Naive thymus-derived CD4-positive, alpha-beta T cell (primary cell): ENCODE measurements at regions not wholly inside any gene's neighbourhood (a gene's known extent, or its start where the extent isn't known, plus 50 kb on each side); places are given as distances from the start of the nearest gene placed in this dataset.

ENCODE experiments used
- ATAC-seq: fragments of 150-1000 bp; cut with Tn5 transposase; 2 replicates; pipeline ENCODE4 v1.10.0; 2021; ENCODE audit warnings: mild to moderate bottlenecking, moderate library complexity
- CTCF ChIA-PET: fragments of 350-600 bp; sonication (Branson Sonifier 250); formaldehyde crosslinking; loops from one replicate; lab custom pipeline; 2021; ENCODE audit warnings: antibody characterized with exemption; lab: Charles Lee
- POLR2A ChIA-PET: fragments of 350-600 bp; sonication (Branson Sonifier 250); formaldehyde crosslinking; loops from one replicate; lab custom pipeline; 2021; ENCODE audit warnings: antibody characterized with exemption, inconsistent platforms; lab: Charles Lee
- DNase-seq, 9 donors: peaks; one replicate each; pipeline versions ENCODE4 v3.0.0 to v3.0.0-alpha.2; 2020 to 2022; ENCODE audit warnings: mixed read lengths in 1 of 9
- H3K27ac ChIP-seq: one replicate; pipeline ENCODE4 v1.7.0; 2013; ENCODE audit warnings: mild to moderate bottlenecking, low read depth, low read length, moderate library complexity
- H3K27me3 ChIP-seq, 2 donors: one replicate each; pipeline ENCODE4 v1.7.0; 2013; ENCODE audit warnings: low read length in 2 of 2, mild to moderate bottlenecking in 2 of 2, moderate library complexity in 2 of 2; ENCODE audit not compliant: control insufficient read depth in 2 of 2, insufficient read depth in 2 of 2
- H3K36me3 ChIP-seq, 3 experiments: 1 replicate in 2 of 3; 2 replicates in 1 of 3; pipeline ENCODE4 v1.7.0; 2013; ENCODE audit warnings: low read length in 3 of 3, mild to moderate bottlenecking in 3 of 3, moderate library complexity in 1 of 3; ENCODE audit not compliant: insufficient read depth in 3 of 3, control insufficient read depth in 2 of 3
- H3K4me1 ChIP-seq, 2 donors: one replicate each; pipeline ENCODE4 v1.7.0; 2013; ENCODE audit warnings: low read length in 2 of 2, mild to moderate bottlenecking in 2 of 2, moderate library complexity in 1 of 2; ENCODE audit not compliant: control insufficient read depth in 2 of 2, insufficient read depth in 2 of 2
- H3K4me3 ChIP-seq: 2 replicates; pipeline ENCODE4 v1.7.0; 2013; ENCODE audit warnings: mild to moderate bottlenecking, low read length
- H3K9me3 ChIP-seq, 3 experiments: 1 replicate in 2 of 3; 2 replicates in 1 of 3; pipeline ENCODE4 v1.7.0; 2013; ENCODE audit warnings: low read length in 3 of 3; ENCODE audit not compliant: control insufficient read depth in 2 of 3
- H3K27ac Mint-ChIP-seq, 9 donors: one replicate each; pipeline ENCODE4 v1.8.0; 2020 to 2022; ENCODE audit warnings: mixed read lengths in 9 of 9, mild to moderate bottlenecking in 8 of 9, moderate library complexity in 5 of 9, inconsistent platforms in 2 of 9
- H3K27me3 Mint-ChIP-seq, 5 donors: one replicate each; pipeline ENCODE4 v1.8.0; 2021 to 2022; ENCODE audit warnings: mixed read lengths in 5 of 5, mild to moderate bottlenecking in 1 of 5
- H3K36me3 Mint-ChIP-seq, 5 donors: one replicate each; pipeline ENCODE4 v1.8.0; 2020 to 2022; ENCODE audit warnings: mixed read lengths in 5 of 5, mild to moderate bottlenecking in 3 of 5, inconsistent platforms in 1 of 5
- H3K4me1 Mint-ChIP-seq, 7 donors: one replicate each; pipeline ENCODE4 v1.8.0; 2020 to 2022; ENCODE audit warnings: mixed read lengths in 7 of 7, mild to moderate bottlenecking in 3 of 7, inconsistent platforms in 1 of 7
- H3K4me3 Mint-ChIP-seq, 10 donors: one replicate each; pipeline ENCODE4 v1.8.0; 2020 to 2022; ENCODE audit warnings: mild to moderate bottlenecking in 10 of 10, mixed read lengths in 10 of 10, moderate library complexity in 6 of 10, inconsistent platforms in 2 of 10
- H3K9me3 Mint-ChIP-seq, 11 donors: one replicate each; pipeline ENCODE4 v1.8.0; 2020 to 2022; ENCODE audit warnings: mixed read lengths in 11 of 11, mild to moderate bottlenecking in 4 of 11, inconsistent platforms in 1 of 11, moderate library complexity in 1 of 11
- intact Hi-C, 2 donors: fragments of 100-400 bp; cut with micrococcal nuclease; formaldehyde crosslinking; loops; one replicate each; pipeline ENCODE4 v1.15.1; 2023

DNA sequence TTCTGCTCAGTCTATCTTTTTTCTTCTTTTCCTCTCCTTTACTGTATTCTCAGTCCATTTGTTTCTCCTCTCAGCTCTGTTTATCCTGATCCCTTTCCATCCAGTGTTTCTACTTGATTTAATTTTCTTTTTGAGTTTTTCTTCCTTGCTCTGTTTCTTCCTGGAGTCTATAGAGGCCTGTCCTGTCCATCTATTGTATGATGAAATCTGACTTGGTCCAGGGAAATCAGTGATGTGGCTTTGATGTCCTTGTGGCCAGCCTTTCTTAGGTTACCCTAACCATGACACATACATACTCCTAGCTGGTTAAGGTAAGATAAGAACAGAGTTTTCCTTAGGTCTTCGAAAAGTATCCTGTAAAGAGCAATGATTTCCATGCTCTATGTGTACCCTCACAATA is 89.3 kb upstream of the LNX1 start:
- Histone ChIP-seq H3K4me3 (no peak overlapping the region), H3K27me3 (no peaks in the 10 kb centered on the region), H3K9me3 (no peaks in the 10 kb centered on the region), H3K27ac (no peak overlapping the region), H3K4me1 (no peaks in the 10 kb centered on the region), H3K36me3 (no peaks in the 10 kb centered on the region)
- DNase-seq (no peak), ATAC-seq (no peak)
- ChIA-PET CTCF (no interaction called here), POLR2A (no interaction called here)
- H3K4me1 Mint-ChIP-seq = peaks cover 0 to 2% (median 0%) of the 10 kb centered on the region in 7 donors
- H3K27ac Mint-ChIP-seq = no peak overlapping the region
- peaks cover 0 to 43% (median 15%) of the 10 kb centered on the region in 5 donors for H3K27me3 Mint-ChIP-seq
- H3K9me3 Mint-ChIP-seq = peaks cover 0 to 7% (median 4%) of the 10 kb centered on the region in 11 donors
- intact Hi-C loops = no loop called here
- no peaks in the 10 kb centered on the region for H3K36me3 Mint-ChIP-seq
- no peak overlapping the region for H3K4me3 Mint-ChIP-seq

DNA sequence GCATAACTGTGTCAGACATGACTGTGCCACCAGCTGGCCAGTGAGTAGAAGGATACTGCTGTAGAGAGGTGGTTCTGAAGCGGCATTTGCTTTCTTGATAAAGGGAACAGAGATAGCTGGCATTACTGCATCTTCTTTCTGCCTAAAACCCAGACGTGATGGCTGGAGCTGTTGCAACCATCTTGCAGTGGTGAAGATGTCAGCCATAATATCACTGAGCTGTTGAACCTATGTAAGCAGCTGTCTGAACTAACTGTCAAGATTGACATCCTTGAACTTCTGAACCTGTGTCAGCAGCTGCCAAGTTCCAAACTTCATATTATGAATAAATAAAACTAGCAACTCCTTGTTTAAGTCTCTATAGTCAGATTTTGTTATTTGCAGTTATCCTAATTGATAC is 88.9 kb upstream of the LNX1 start:
- H3K4me3 ChIP-seq = no peak overlapping the region
- POLR2A ChIA-PET = no interaction called here
- no peaks in the 10 kb centered on the region for H3K9me3 ChIP-seq
- peaks cover 0 to 2% (median 0%) of the 10 kb centered on the region in 7 donors for H3K4me1 Mint-ChIP-seq
- no peaks in the 10 kb centered on the region for H3K4me1 ChIP-seq
- ATAC-seq (no peak), DNase-seq (no peak)
- H3K27ac Mint-ChIP-seq = no peak overlapping the region
- no peak overlapping the region for H3K27ac ChIP-seq
- no peaks in the 10 kb centered on the region for H3K36me3 Mint-ChIP-seq
- H3K27me3 Mint-ChIP-seq = peaks cover 0 to 43% (median 13%) of the 10 kb centered on the region in 5 donors
- H3K4me3 Mint-ChIP-seq = no peak overlapping the region
- no peaks in the 10 kb centered on the region for H3K27me3 ChIP-seq
- CTCF ChIA-PET = no interaction called here
- intact Hi-C loops = no loop called here
- H3K36me3 ChIP-seq = no peaks in the 10 kb centered on the region
- H3K9me3 Mint-ChIP-seq = peaks cover 0 to 7% (median 4%) of the 10 kb centered on the region in 11 donors

DNA sequence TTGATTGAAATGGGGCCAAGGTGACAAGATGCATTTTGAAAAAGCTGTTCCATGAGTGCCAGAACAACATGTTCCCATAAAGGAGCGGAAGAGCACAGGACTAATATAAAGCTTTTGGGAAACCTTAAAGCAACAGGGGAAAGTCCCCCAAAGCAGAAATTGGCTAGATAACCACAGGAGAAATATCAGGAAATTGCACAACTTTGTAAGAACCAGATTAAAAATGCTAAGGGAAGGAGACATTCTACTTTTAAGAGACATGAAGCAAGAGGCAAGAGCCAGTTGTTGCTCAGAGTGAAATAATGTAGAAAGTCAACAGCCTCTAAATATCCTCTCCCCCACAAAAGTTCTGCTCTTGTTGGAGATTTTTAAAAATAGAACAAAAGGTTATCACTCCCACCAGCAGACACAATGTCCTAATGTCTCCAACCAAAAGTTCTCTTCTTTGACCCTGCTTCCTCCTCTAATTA is 85.2 kb upstream of the LNX1 start:
- ChIA-PET CTCF (no interaction called here), POLR2A (no interaction called here)
- Mint-ChIP-seq H3K36me3 (no peaks in the 10 kb centered on the region), H3K27ac (no peak overlapping the region), H3K4me1 (peaks cover 0 to 2% (median 0%) of the 10 kb centered on the region in 7 donors), H3K27me3 (peaks cover 0 to 16% (median 10%) of the 10 kb centered on the region in 5 donors), H3K4me3 (no peak overlapping the region), H3K9me3 (peaks cover 0 to 7% (median 4%) of the 10 kb centered on the region in 11 donors)
- Histone ChIP-seq H3K36me3 (no peaks in the 10 kb centered on the region), H3K27me3 (no peaks in the 10 kb centered on the region), H3K27ac (no peak overlapping the region), H3K9me3 (no peaks in the 10 kb centered on the region), H3K4me1 (no peaks in the 10 kb centered on the region), H3K4me3 (no peak overlapping the region)
- no peak for DNase-seq
- intact Hi-C loops = no loop called here
- ATAC-seq = no peak

DNA sequence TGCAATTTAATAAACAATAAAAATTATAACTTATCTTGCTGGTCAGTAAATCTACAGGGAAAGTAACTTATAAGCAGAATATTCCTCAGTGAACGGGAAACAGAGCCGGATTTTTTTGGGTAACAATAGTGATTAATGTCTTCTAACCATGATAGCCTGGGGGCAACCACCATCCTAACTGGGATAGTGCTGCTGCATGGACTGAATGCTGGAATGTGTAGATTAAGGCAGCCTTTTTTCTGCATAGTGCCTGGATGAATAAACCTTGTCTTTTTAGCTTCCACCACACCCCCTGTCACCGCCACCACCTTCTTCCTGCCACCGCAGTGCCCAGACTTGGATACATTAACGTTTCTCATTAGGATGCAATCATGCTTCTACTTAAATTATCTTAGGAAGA is 83.6 kb upstream of the LNX1 start:
- peaks cover 0 to 5% (median 0%) of the 10 kb centered on the region in 11 donors for H3K9me3 Mint-ChIP-seq
- H3K27me3 Mint-ChIP-seq = peaks cover 0 to 23% (median 18%) of the 10 kb centered on the region in 5 donors
- peaks cover 0 to 2% (median 0%) of the 10 kb centered on the region in 7 donors for H3K4me1 Mint-ChIP-seq
- Histone ChIP-seq H3K4me1 (no peaks in the 10 kb centered on the region), H3K27me3 (no peaks in the 10 kb centered on the region), H3K27ac (no peak overlapping the region), H3K4me3 (no peak overlapping the region), H3K9me3 (no peaks in the 10 kb centered on the region), H3K36me3 (no peaks in the 10 kb centered on the region)
- DNase-seq (no peak), ATAC-seq (no peak)
- H3K4me3 Mint-ChIP-seq = no peak overlapping the region
- H3K36me3 Mint-ChIP-seq = no peaks in the 10 kb centered on the region
- POLR2A ChIA-PET = no interaction called here
- H3K27ac Mint-ChIP-seq = no peak overlapping the region
- CTCF ChIA-PET = no interaction called here
- intact Hi-C loops = no loop called here

DNA sequence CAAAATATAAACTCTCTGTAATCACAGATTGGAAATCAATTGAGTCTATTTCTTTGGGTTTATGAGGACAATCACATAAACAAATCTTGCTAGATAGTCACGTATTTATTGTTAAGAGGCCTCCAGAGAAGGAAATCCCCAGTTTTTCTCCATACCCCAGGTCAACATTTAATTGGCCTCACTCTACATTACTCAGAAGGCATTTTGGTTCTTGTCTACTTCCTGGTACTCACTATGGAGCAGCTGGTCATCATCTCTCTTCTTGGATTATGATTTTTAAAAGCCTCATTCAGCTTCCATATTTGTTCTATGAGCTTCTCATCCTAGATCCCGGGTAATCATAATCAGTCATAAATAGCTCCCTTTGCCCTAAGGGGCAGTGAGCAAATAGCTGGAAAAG is 81.6 kb upstream of the LNX1 start:
- peaks cover 0 to 28% (median 14%) of the 10 kb centered on the region in 5 donors for H3K27me3 Mint-ChIP-seq
- no peak overlapping the region for H3K4me3 Mint-ChIP-seq
- intact Hi-C loops = no loop called here
- Histone ChIP-seq H3K9me3 (no peaks in the 10 kb centered on the region), H3K4me3 (no peak overlapping the region), H3K27ac (no peak overlapping the region), H3K36me3 (no peaks in the 10 kb centered on the region), H3K27me3 (no peaks in the 10 kb centered on the region), H3K4me1 (no peaks in the 10 kb centered on the region)
- peaks cover 0 to 8% (median 2%) of the 10 kb centered on the region in 11 donors for H3K9me3 Mint-ChIP-seq
- H3K27ac Mint-ChIP-seq = no peak overlapping the region
- DNase-seq (no peak), ATAC-seq (no peak)
- POLR2A ChIA-PET = no interaction called here
- peaks cover 0 to 2% (median 0%) of the 10 kb centered on the region in 7 donors for H3K4me1 Mint-ChIP-seq
- no peaks in the 10 kb centered on the region for H3K36me3 Mint-ChIP-seq
- CTCF ChIA-PET = no interaction called here

DNA sequence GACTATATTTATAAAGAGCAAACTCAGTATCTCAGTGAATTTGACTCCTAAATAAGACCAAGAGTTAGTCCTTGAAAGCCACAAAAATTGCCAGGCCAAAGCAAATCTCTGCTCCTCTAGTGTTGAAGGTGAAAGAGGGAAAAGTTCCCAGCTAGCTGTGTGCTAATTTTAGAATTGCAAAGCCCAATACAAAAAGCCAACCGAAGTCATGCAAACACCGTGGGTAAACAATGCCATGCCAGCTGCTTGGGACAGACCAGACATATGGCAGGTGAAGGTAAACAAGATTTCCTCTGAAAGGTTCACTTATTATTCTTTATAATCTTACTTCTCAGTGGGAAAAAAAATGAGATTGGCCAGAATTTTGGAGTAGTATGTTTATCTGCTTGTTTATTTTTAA is 80.5 kb upstream of the LNX1 start:
- no peaks in the 10 kb centered on the region for H3K4me1 ChIP-seq
- H3K27me3 ChIP-seq = no peaks in the 10 kb centered on the region
- peaks cover 0 to 21% (median 16%) of the 10 kb centered on the region in 5 donors for H3K27me3 Mint-ChIP-seq
- H3K4me3 ChIP-seq = no peak overlapping the region
- ATAC-seq (no peak), DNase-seq (no peak)
- POLR2A ChIA-PET = no interaction called here
- H3K27ac ChIP-seq = no peak overlapping the region
- no peak overlapping the region for H3K27ac Mint-ChIP-seq
- no peaks in the 10 kb centered on the region for H3K36me3 Mint-ChIP-seq
- H3K4me1 Mint-ChIP-seq = peaks cover 0 to 1% (median 0%) of the 10 kb centered on the region in 7 donors
- no peaks in the 10 kb centered on the region for H3K9me3 ChIP-seq
- no peak overlapping the region for H3K4me3 Mint-ChIP-seq
- intact Hi-C loops = no loop called here
- CTCF ChIA-PET = no interaction called here
- H3K36me3 ChIP-seq = no peaks in the 10 kb centered on the region
- H3K9me3 Mint-ChIP-seq = peaks cover 0 to 12% (median 2%) of the 10 kb centered on the region in 11 donors

DNA sequence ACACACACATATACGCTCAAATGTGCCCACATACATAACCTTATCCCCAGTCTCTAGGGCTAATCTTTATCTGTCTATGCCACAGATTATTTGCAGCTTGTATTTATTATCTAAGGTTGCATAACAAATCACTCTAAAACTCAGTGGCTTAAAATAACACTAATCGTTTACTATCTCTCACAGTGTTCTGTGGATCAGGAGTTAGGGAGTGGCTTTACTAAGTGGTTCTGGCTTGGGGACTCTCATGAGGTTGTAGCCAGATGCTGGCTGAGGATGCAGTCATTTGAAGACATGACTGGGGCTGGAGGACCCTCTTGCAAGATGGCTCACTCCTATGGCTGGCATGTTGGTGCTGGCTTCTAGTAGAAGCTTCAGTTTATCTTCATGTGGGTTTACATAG is 68.5 kb upstream of the LNX1 start:
- Histone ChIP-seq H3K27ac (no peak overlapping the region), H3K27me3 (no peaks in the 10 kb centered on the region), H3K4me1 (no peaks in the 10 kb centered on the region), H3K9me3 (no peaks in the 10 kb centered on the region), H3K36me3 (no peaks in the 10 kb centered on the region), H3K4me3 (no peak overlapping the region)
- Mint-ChIP-seq H3K4me3 (no peak overlapping the region), H3K27ac (no peak overlapping the region), H3K4me1 (no peaks in the 10 kb centered on the region), H3K9me3 (peaks cover 0 to 4% (median 0%) of the 10 kb centered on the region in 11 donors), H3K36me3 (no peaks in the 10 kb centered on the region), H3K27me3 (peaks cover 0 to 11% (median 6%) of the 10 kb centered on the region in 5 donors)
- DNase-seq (no peak), ATAC-seq (no peak)
- intact Hi-C loops = no loop called here
- CTCF ChIA-PET = no interaction called here
- POLR2A ChIA-PET = no interaction called here
